Mammary epithelial cell (primary cell): ENCODE measurements at regions not wholly inside any gene's neighbourhood (a gene's known extent, or its start where the extent isn't known, plus 50 kb on each side); places are given as distances from the start of the nearest gene placed in this dataset.
"Not testable (repeated sequence)": the region's sequence is repeated elsewhere in the genome, so short reads cannot be mapped to it uniquely, and the experiment has no call there.

Experiments used
- EZH2 ChIP-seq: IDR thresholded peaks from 2 replicates; pipeline ENCODE4 v1.6.1; 2012; ENCODE audit warnings: low read length, inconsistent platforms, borderline replicate concordance
- TF ChIP-seq, protein P1 (sequence below), 2 donors: IDR thresholded peaks in 1 of 2; conservative IDR thresholded peaks in 1 of 2; 2 replicates each; pipeline ENCODE4 v1.5.1; 2011 to 2012; ENCODE audit warnings: inconsistent platforms in 2 of 2, low read length in 2 of 2, mild to moderate bottlenecking in 2 of 2, control low read depth in 1 of 2, low read depth in 1 of 2; ENCODE audit not compliant: insufficient read depth in 1 of 2; ENCODE audit errors: extremely low read depth in 1 of 2

DNA sequence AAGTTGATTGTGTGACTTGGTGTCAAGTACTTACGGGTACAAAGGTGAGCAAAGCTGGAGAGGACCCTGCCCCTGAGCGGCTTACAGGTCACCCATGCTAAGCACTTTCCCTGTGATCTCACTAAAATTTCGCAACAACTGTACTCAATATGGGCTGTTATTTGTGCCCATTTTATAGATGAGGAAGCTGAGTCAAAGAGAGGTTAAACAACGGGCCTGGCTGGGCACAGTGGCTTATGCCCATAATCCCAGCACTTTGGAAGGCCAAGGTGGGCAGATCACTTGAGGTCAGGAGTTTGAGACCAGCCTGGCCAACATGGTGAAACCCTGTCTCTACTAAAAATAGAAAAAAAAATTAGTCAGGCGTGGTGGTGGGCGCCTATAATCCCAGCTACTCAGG is 67.5 kb upstream of the ARL8B start:
- TF ChIP-seq, protein P1, sequence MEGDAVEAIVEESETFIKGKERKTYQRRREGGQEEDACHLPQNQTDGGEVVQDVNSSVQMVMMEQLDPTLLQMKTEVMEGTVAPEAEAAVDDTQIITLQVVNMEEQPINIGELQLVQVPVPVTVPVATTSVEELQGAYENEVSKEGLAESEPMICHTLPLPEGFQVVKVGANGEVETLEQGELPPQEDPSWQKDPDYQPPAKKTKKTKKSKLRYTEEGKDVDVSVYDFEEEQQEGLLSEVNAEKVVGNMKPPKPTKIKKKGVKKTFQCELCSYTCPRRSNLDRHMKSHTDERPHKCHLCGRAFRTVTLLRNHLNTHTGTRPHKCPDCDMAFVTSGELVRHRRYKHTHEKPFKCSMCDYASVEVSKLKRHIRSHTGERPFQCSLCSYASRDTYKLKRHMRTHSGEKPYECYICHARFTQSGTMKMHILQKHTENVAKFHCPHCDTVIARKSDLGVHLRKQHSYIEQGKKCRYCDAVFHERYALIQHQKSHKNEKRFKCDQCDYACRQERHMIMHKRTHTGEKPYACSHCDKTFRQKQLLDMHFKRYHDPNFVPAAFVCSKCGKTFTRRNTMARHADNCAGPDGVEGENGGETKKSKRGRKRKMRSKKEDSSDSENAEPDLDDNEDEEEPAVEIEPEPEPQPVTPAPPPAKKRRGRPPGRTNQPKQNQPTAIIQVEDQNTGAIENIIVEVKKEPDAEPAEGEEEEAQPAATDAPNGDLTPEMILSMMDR (conservative IDR thresholded peaks at IDR 0.05 in 1 of 2, IDR thresholded peaks at IDR 0.05 in 1 of 2; ENCODE audit: extremely low read depth in 1 of 2, insufficient read depth in 1 of 2, low read depth in 1 of 2, low read length in 2 of 2) = not testable (repeated sequence)
- not testable (repeated sequence) for TF ChIP-seq EZH2
